Keratinocyte (primary cell): ENCODE measurements at regions not wholly inside any gene's neighbourhood (a gene's known extent, or its start where the extent isn't known, plus 50 kb on each side); places are given as distances from the start of the nearest gene placed in this dataset.

Experiments used
- DNase-seq: peaks from one replicate; pipeline ENCODE4 v3.0.0-alpha.2; 2011; ENCODE audit warnings: low read depth, missing footprints, low spot score
- FAIRE-seq: peaks from 2 replicates; lab custom pipeline; 2011; peaks lifted over from hg19 to GRCh38; lab: Jason Lieb, UNC
- H2AFZ ChIP-seq: 2 replicates; pipeline ENCODE4 v1.6.0; 2012; ENCODE audit warnings: low read length, control low read depth, inconsistent platforms; ENCODE audit not compliant: control insufficient read depth
- H3K27ac ChIP-seq: 2 replicates; pipeline ENCODE4 v1.5.1; 2011; ENCODE audit warnings: low read length; ENCODE audit not compliant: control insufficient read depth, insufficient read depth
- H3K27me3 ChIP-seq: 3 replicates; pipeline ENCODE4 v1.6.0; 2011; ENCODE audit warnings: low read length; ENCODE audit not compliant: control insufficient read depth, insufficient read depth; ENCODE audit errors: extremely low read depth
- H3K36me3 ChIP-seq, 2 experiments: 2 replicates in 1 of 2; 3 replicates in 1 of 2; pipeline ENCODE4 v1.5.1; 2011; ENCODE audit warnings: low read length in 2 of 2, mild to moderate bottlenecking in 1 of 2; ENCODE audit not compliant: control insufficient read depth in 2 of 2, insufficient read depth in 2 of 2; ENCODE audit errors: extremely low read depth in 1 of 2
- H3K4me1 ChIP-seq: 3 replicates; pipeline ENCODE4 v1.5.1; 2011; ENCODE audit warnings: low read length; ENCODE audit not compliant: control insufficient read depth, insufficient read depth; ENCODE audit errors: extremely low read depth
- H3K4me2 ChIP-seq: 3 replicates; pipeline ENCODE4 v1.6.0; 2011; ENCODE audit warnings: low read depth, low read length; ENCODE audit not compliant: control insufficient read depth, insufficient read depth; ENCODE audit errors: extremely low read depth
- H3K4me3 ChIP-seq, 3 experiments: fragments of 200-600 bp in 1 of 3; sonication (generic) in 1 of 3; 2 replicates in 2 of 3; 3 replicates in 1 of 3; pipeline ENCODE4 v1.5.1; 2011 to 2016; ENCODE audit warnings: low read length in 3 of 3, mild to moderate bottlenecking in 3 of 3, control low read depth in 2 of 3, inconsistent platforms in 1 of 3, low read depth in 1 of 3, mixed read lengths in 1 of 3, mixed run types in 1 of 3, moderate library complexity in 1 of 3; ENCODE audit not compliant: control insufficient read depth in 2 of 3, insufficient read depth in 2 of 3; ENCODE audit errors: extremely low read depth in 1 of 3
- H3K79me2 ChIP-seq: 2 replicates; pipeline ENCODE4 v1.6.0; 2012; ENCODE audit warnings: low read length; ENCODE audit not compliant: control insufficient read depth, insufficient read depth
- H3K9ac ChIP-seq: 3 replicates; pipeline ENCODE4 v1.6.0; 2011; ENCODE audit warnings: low read length; ENCODE audit not compliant: control insufficient read depth, insufficient read depth; ENCODE audit errors: extremely low read depth
- H3K9me1 ChIP-seq: 3 replicates; pipeline ENCODE4 v1.6.0; 2011; ENCODE audit warnings: low read length; ENCODE audit not compliant: control insufficient read depth, insufficient read depth; ENCODE audit errors: extremely low read depth
- H3K9me3 ChIP-seq: 2 replicates; pipeline ENCODE4 v1.5.1; 2012; ENCODE audit warnings: low read depth, low read length; ENCODE audit not compliant: control insufficient read depth
- H4K20me1 ChIP-seq: 3 replicates; pipeline ENCODE4 v1.6.0; 2011; ENCODE audit warnings: low read length; ENCODE audit not compliant: control insufficient read depth, insufficient read depth; ENCODE audit errors: extremely low read depth
- CTCF ChIP-seq, 3 experiments: IDR thresholded peaks in 1 of 3; conservative IDR thresholded peaks in 1 of 3; optimal IDR thresholded peaks in 1 of 3; 2 replicates in 2 of 3; 3 replicates in 1 of 3; pipeline versions ENCODE3 to v1.5.1; 2011; ENCODE audit warnings: low read length in 3 of 3, mild to moderate bottlenecking in 3 of 3, moderate library complexity in 2 of 3, control low read depth in 1 of 3, inconsistent platforms in 1 of 3; ENCODE audit not compliant: insufficient read depth in 2 of 3; ENCODE audit errors: extremely low read depth in 1 of 3
- EZH2 ChIP-seq: IDR thresholded peaks from one replicate; pipeline ENCODE4 v1.6.1; 2012; ENCODE audit warnings: inconsistent platforms, mild to moderate bottlenecking, low read length, moderate library complexity
- dilution Hi-C: fragments of 300-500 bp; cut with MboI; formaldehyde crosslinking; loops from one replicate; pipeline ENCODE4 v1.7.0; 2020; ENCODE audit warnings: low sequenced_read_pairs; ENCODE audit not compliant: extremely low pct_ligation_motif_present

GRCh38 chr6:90439586-90439985, 142.9 kb upstream of the BACH2 start:
- Histone ChIP-seq H3K9me3 (no peaks in the 10 kb centered on the region), H3K9ac (no peak overlapping the region), H3K9me1 (no peaks in the 10 kb centered on the region), H3K4me3 (no peak overlapping the region), H3K4me2 (no peak overlapping the region), H3K36me3 (no peaks in the 10 kb centered on the region), H3K79me2 (no peaks in the 10 kb centered on the region), H3K27me3 (no peaks in the 10 kb centered on the region), H3K4me1 (peaks cover 4% of the 10 kb centered on the region), H2AFZ (no peak overlapping the region), H3K27ac (no peak overlapping the region), H4K20me1 (no peaks in the 10 kb centered on the region)
- dilution Hi-C loops: no loop called here
- DNase-seq (no peak), FAIRE-seq (no peak)
- TF ChIP-seq CTCF (optimal IDR thresholded peaks at IDR 0.05 in 1 of 3, IDR thresholded peaks at IDR 0.05 in 1 of 3, conservative IDR thresholded peaks at IDR 0.05 in 1 of 3; ENCODE audit: extremely low read depth in 1 of 3, insufficient read depth in 2 of 3, low read length in 3 of 3) (no peak), EZH2 (no peak)

- FAIRE-seq (no peak), DNase-seq (no peak)
- no peak overlapping the region for H3K27ac ChIP-seq
- no peaks in the 10 kb centered on the region for H4K20me1 ChIP-seq
- H3K9me3 ChIP-seq: peaks cover 2% of the 10 kb centered on the region
- no peak overlapping the region for H3K4me3 ChIP-seq
- no peak overlapping the region for H3K9ac ChIP-seq
- no peak overlapping the region for H3K4me2 ChIP-seq
- H3K27me3 ChIP-seq: no peaks in the 10 kb centered on the region
- peaks cover 8% of the 10 kb centered on the region for H3K4me1 ChIP-seq
- dilution Hi-C loops: no loop called here
- TF ChIP-seq EZH2 (no peak), CTCF (optimal IDR thresholded peaks at IDR 0.05 in 1 of 3, IDR thresholded peaks at IDR 0.05 in 1 of 3, conservative IDR thresholded peaks at IDR 0.05 in 1 of 3; ENCODE audit: extremely low read depth in 1 of 3, insufficient read depth in 2 of 3, low read length in 3 of 3) (no peak)
- H3K79me2 ChIP-seq: no peaks in the 10 kb centered on the region
- no peaks in the 10 kb centered on the region for H3K36me3 ChIP-seq
- H3K9me1 ChIP-seq: no peaks in the 10 kb centered on the region
- H2AFZ ChIP-seq: no peak overlapping the region
These were observed 139.8 kb upstream of the BACH2 start for GRCh38 chr6:90436403-90436802.
